T-cell (primary cell): ENCODE measurements at regions not wholly inside any gene's neighbourhood (a gene's known extent, or its start where the extent isn't known, plus 50 kb on each side); places are given as distances from the start of the nearest gene placed in this dataset.
A peak's percentile ranks its signal among the peaks of the same experiment; 100 is the strongest.

Experiments used
- ATAC-seq, 4 experiments: fragments of 200-7000 bp in 3 of 4; fragments of 150-1000 bp in 1 of 4; cut with Tn5 transposase; replicated peaks in 1 of 4; 1 replicate in 3 of 4; 2 replicates in 1 of 4; pipeline ENCODE4 v1.10.0; 2021; ENCODE audit warnings: moderate library complexity in 3 of 4, mild to moderate bottlenecking in 2 of 4, moderate number of reproducible peaks in 1 of 4
- CTCF ChIA-PET, 2 donors: fragments of 300-600 bp; sonication (Branson Sonifier 250); formaldehyde crosslinking; loops; one replicate each; lab custom pipeline; 2022; ENCODE audit warnings: antibody characterized with exemption in 2 of 2; lab: Charles Lee
- POLR2A ChIA-PET, 2 donors: fragments of 300-600 bp; sonication (Branson Sonifier 250); formaldehyde crosslinking; loops; one replicate each; lab custom pipeline; 2022; ENCODE audit warnings: antibody characterized with exemption in 2 of 2; lab: Charles Lee
- DNase-seq, 35 experiments: peaks; one replicate each; pipeline versions ENCODE4 v3.0.0 to v3.0.0-alpha.2; 2013 to 2023
- H3K27ac ChIP-seq: one replicate; pipeline ENCODE4 v1.5.1; 2013; ENCODE audit warnings: low read length
- H3K27me3 ChIP-seq, 2 experiments: replicated peaks in 1 of 2; 1 replicate in 1 of 2; 2 replicates in 1 of 2; pipeline versions ENCODE4 v1.6.1 to v1.7.0; 2013; ENCODE audit warnings: low read length in 1 of 2, mixed read lengths in 1 of 2; ENCODE audit not compliant: control insufficient read depth in 2 of 2, insufficient read depth in 2 of 2; ENCODE audit errors: extremely low read depth in 1 of 2
- H3K36me3 ChIP-seq, 2 donors: 1 replicate in 1 of 2; 2 replicates in 1 of 2; pipeline versions ENCODE4 v1.6.1 to v1.7.0; 2013; ENCODE audit warnings: low read length in 1 of 2; ENCODE audit not compliant: control insufficient read depth in 2 of 2, insufficient read depth in 1 of 2; ENCODE audit errors: extremely low read depth in 1 of 2
- H3K4me1 ChIP-seq, 2 experiments: 1 replicate in 1 of 2; 2 replicates in 1 of 2; pipeline versions ENCODE4 v1.6.1 to v1.7.0; 2013; ENCODE audit warnings: low read length in 2 of 2, mixed read lengths in 1 of 2; ENCODE audit not compliant: insufficient read depth in 2 of 2, control insufficient read depth in 1 of 2; ENCODE audit errors: extremely low read depth in 1 of 2
- H3K4me3 ChIP-seq, 2 donors: 1 replicate in 1 of 2; 2 replicates in 1 of 2; pipeline versions ENCODE4 v1.5.1 to v1.7.0; 2013; ENCODE audit warnings: mild to moderate bottlenecking in 2 of 2, low read length in 1 of 2, moderate library complexity in 1 of 2; ENCODE audit not compliant: control insufficient read depth in 1 of 2; ENCODE audit errors: extremely low read depth in 1 of 2
- H3K9me3 ChIP-seq: 2 replicates; pipeline ENCODE4 v1.7.0; 2013
- H3K27ac Mint-ChIP-seq, 2 donors: one replicate each; pipeline ENCODE4 v1.8.0; 2020 to 2021; ENCODE audit warnings: mild to moderate bottlenecking in 2 of 2, mixed read lengths in 2 of 2
- H3K27me3 Mint-ChIP-seq, 2 donors: one replicate each; pipeline ENCODE4 v1.8.0; 2021 to 2022; ENCODE audit warnings: mixed read lengths in 2 of 2
- H3K36me3 Mint-ChIP-seq: one replicate; pipeline ENCODE4 v1.8.0; 2021; ENCODE audit warnings: mixed read lengths
- H3K4me1 Mint-ChIP-seq, 3 donors: one replicate each; pipeline ENCODE4 v1.8.0; 2020 to 2022; ENCODE audit warnings: mixed read lengths in 3 of 3, mild to moderate bottlenecking in 1 of 3
- H3K4me3 Mint-ChIP-seq, 3 donors: one replicate each; pipeline ENCODE4 v1.8.0; 2020 to 2022; ENCODE audit warnings: mild to moderate bottlenecking in 3 of 3, mixed read lengths in 3 of 3, moderate library complexity in 3 of 3
- H3K9me3 Mint-ChIP-seq, 3 donors: one replicate each; pipeline ENCODE4 v1.8.0; 2020 to 2022; ENCODE audit warnings: mixed read lengths in 3 of 3
- WGBS: methylation state at CpG from one replicate; pipeline ENCODE4 v1.1.5; 2013; ENCODE audit warnings: missing lambda C conversion rate; ENCODE audit not compliant: insufficient coverage; 5-methylcytosine and 5-hydroxymethylcytosine counted together

DNA sequence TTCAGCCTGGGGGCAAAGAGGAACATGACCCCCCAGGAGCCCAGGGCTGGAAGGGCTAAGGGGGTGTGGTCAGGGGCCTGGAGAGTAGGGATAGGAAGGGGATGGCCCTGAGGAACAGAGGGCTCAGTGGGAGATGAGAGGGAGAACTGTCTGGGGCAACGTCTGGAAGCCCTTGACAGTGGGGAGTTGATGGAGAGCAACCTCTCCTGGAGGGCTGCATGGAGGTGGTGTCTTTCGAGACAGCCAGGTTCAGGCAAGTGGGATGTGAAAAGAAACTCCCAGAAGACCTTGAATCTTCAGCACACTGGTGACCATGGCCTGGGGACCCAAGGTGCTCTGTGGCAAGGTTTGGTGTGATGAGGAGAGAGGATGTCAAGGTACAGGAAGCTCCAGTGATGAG lies 54.2 kb upstream of the RUNX3 start:
- Mint-ChIP-seq H3K36me3 (no peaks in the 10 kb centered on the region), H3K4me3 (peak overlapping the region in 2 of 3 donors; percentile 9 to 78), H3K9me3 (no peaks in the 10 kb centered on the region), H3K27me3 (no peaks in the 10 kb centered on the region), H3K27ac (peak overlapping the region; percentile 52 to 80), H3K4me1 (peaks cover 97 to 98% (median 97%) of the 10 kb centered on the region in 3 donors)
- Histone ChIP-seq H3K4me3 (no peak overlapping the region), H3K27me3 (peaks cover 0 to 9% of the 10 kb centered on the region in 2 experiments), H3K9me3 (no peaks in the 10 kb centered on the region), H3K4me1 (peaks cover 55 to 97% of the 10 kb centered on the region in 2 experiments), H3K36me3 (no peaks in the 10 kb centered on the region), H3K27ac (no peak overlapping the region)
- POLR2A ChIA-PET = no interaction called here
- CTCF ChIA-PET = no interaction called here
- DNase-seq (no peak), ATAC-seq (no peak)
- 66% methylated on average over 2 of the region's 2 CpGs for WGBS

- Mint-ChIP-seq H3K4me1 (peaks cover 97 to 99% (median 98%) of the 10 kb centered on the region in 3 donors), H3K27me3 (no peaks in the 10 kb centered on the region), H3K4me3 (peak overlapping the region; percentile 13 to 78 (median 37)), H3K9me3 (no peaks in the 10 kb centered on the region), H3K36me3 (no peaks in the 10 kb centered on the region), H3K27ac (peak overlapping the region; percentile 80)
- no peak for DNase-seq
- Histone ChIP-seq H3K27ac (no peak overlapping the region), H3K4me3 (no peak overlapping the region), H3K9me3 (no peaks in the 10 kb centered on the region), H3K4me1 (peaks cover 55 to 91% of the 10 kb centered on the region in 2 experiments), H3K36me3 (no peaks in the 10 kb centered on the region), H3K27me3 (peaks cover 0 to 9% of the 10 kb centered on the region in 2 experiments)
- ChIA-PET CTCF (no interaction called here), POLR2A (no interaction called here)
- ATAC-seq = no peak
- WGBS = 94% methylated on average over 12 of the region's 12 CpGs
Measured at GRCh38 chr1:24983006-24983680, 53.1 kb upstream of the RUNX3 start.

DNA sequence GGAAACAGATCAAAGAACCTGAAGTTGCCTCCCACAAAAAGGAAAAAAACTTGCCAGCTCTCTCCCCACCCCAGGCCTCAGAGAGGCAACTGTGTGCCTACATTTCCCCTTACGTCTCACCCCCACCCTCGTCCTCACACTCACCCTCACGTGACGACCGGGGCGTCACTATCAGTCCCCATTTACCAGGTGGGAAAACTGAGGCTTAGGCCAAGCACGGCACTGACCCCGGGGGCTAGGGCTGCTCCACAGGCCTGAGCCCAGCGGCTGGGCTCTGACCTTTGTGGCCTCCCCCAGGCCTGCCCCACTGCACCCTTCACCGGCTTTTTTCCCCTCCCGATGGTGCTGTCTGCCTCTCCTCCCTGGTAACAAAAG lies 51.5 kb upstream of the RUNX3 start:
- Mint-ChIP-seq H3K4me3 (peak overlapping the region in 2 of 3 donors; percentile 11 to 78), H3K27ac (peak overlapping the region; percentile 77 to 88), H3K9me3 (peaks cover 3 to 4% (median 3%) of the 10 kb centered on the region in 3 donors), H3K27me3 (no peaks in the 10 kb centered on the region), H3K36me3 (no peaks in the 10 kb centered on the region), H3K4me1 (peaks cover 91 to 94% (median 93%) of the 10 kb centered on the region in 3 donors)
- H3K36me3 ChIP-seq = no peaks in the 10 kb centered on the region
- no peak overlapping the region for H3K27ac ChIP-seq
- WGBS = 40% methylated on average over 11 of the region's 11 CpGs
- peaks cover 0 to 9% of the 10 kb centered on the region in 2 experiments for H3K27me3 ChIP-seq
- POLR2A ChIA-PET = interaction anchor here in 1 of 2 donors (0.6 kb wide), 1 partner anchor 53 kb away, joined by 3 read pairs; no protein-coding TSS in a partner anchor
- no peak overlapping the region for H3K4me3 ChIP-seq
- H3K4me1 ChIP-seq = peaks cover 54 to 77% of the 10 kb centered on the region in 2 experiments
- H3K9me3 ChIP-seq = no peaks in the 10 kb centered on the region
- peak; percentile 52 to 67 (median 62) for ATAC-seq
- DNase-seq = peak in 11 of 35 experiments; percentile 24 to 68 (median 35)
- CTCF ChIA-PET = interaction anchor here in 1 of 2 donors (1.9 kb wide), 1 partner anchor 10 kb away, joined by 4 read pairs; no protein-coding TSS in a partner anchor

DNA sequence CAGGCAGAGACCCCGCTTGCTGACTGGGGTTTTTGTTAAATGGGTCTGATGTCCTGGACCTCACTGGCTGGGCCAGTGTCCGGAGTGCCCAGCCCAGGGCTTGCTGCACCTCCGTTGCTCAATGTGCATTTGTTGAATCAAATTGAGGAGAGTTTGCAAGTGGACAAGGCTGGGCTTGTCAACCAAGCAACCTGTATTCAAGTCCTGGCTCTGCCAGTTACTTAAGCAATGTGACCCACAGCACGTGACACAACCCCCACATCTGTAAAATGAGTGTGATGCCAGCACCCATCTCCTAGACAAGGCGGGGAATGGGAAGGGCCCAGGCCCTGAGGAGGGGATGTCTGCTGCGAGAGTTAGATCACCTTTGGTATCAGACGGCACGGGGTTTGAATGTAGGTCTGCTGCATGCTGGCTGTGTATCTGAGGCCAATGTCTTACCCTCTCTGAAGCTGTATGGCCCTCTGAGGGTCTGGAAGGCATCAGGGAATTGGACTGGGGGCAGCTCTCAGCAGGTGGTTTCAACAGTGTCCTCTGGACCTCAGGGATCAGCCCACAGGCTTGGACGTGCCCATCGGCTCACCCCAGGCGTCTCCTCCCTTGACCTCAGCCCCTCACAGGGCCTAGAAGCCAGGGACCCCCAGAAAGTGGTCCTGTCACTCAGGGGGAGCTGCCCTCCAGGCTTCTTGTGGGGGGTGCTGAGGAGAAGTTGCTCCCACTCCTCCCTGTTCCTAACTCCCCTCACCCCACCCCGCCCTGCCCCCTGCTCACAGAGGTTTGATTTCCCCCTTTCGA lies 51.0 kb upstream of the RUNX3 start:
- Histone ChIP-seq H3K9me3 (no peaks in the 10 kb centered on the region), H3K27ac (no peak overlapping the region), H3K4me3 (no peak overlapping the region), H3K36me3 (no peaks in the 10 kb centered on the region), H3K4me1 (peaks cover 51 to 71% of the 10 kb centered on the region in 2 experiments), H3K27me3 (peaks cover 0 to 9% of the 10 kb centered on the region in 2 experiments)
- 88% methylated on average over 12 of the region's 13 CpGs for WGBS
- POLR2A ChIA-PET = interaction anchor here in 1 of 2 donors (0.6 kb wide), 1 partner anchor 52 kb away, joined by 3 read pairs; no protein-coding TSS in a partner anchor
- ATAC-seq (peak in 2 of 4 experiments; percentile 7 to 24), DNase-seq (no peak)
- peaks cover 3% of the 10 kb centered on the region for H3K36me3 Mint-ChIP-seq
- H3K4me3 Mint-ChIP-seq = peak overlapping the region in 1 of 3 donors; percentile 78
- H3K9me3 Mint-ChIP-seq = peaks cover 7 to 8% (median 8%) of the 10 kb centered on the region in 3 donors
- peaks cover 86 to 94% (median 93%) of the 10 kb centered on the region in 3 donors for H3K4me1 Mint-ChIP-seq
- H3K27ac Mint-ChIP-seq = peak overlapping the region; percentile 77 to 88
- H3K27me3 Mint-ChIP-seq = no peaks in the 10 kb centered on the region
- CTCF ChIA-PET = interaction anchor here in 1 of 2 donors (1.9 kb wide), 1 partner anchor 9 kb away, joined by 4 read pairs; no protein-coding TSS in a partner anchor
